CD8-positive, alpha-beta memory T cell (primary cell): ENCODE measurements at regions not wholly inside any gene's neighbourhood (a gene's known extent, or its start where the extent isn't known, plus 50 kb on each side); places are given as distances from the start of the nearest gene placed in this dataset.

ENCODE experiments used
- CTCF ChIA-PET: fragments of 350-600 bp; sonication (Branson Sonifier 250); formaldehyde crosslinking; loops from one replicate; lab custom pipeline; 2021; ENCODE audit warnings: antibody characterized with exemption; lab: Charles Lee
- POLR2A ChIA-PET: fragments of 350-600 bp; sonication (Branson Sonifier 250); formaldehyde crosslinking; loops from one replicate; lab custom pipeline; 2021; ENCODE audit warnings: antibody characterized with exemption; lab: Charles Lee
- DNase-seq, 5 donors: peaks; one replicate each; pipeline versions ENCODE4 v3.0.0 to v3.0.0-alpha.2; 2020 to 2022; ENCODE audit warnings: mixed read lengths in 1 of 5
- H3K27ac ChIP-seq: one replicate; pipeline ENCODE4 v1.7.0; 2013; ENCODE audit warnings: low read depth, mild to moderate bottlenecking, low read length, moderate library complexity
- H3K27me3 ChIP-seq: 2 replicates; pipeline ENCODE4 v1.7.0; 2013; ENCODE audit warnings: low read length, mild to moderate bottlenecking; ENCODE audit not compliant: insufficient read depth, poor library complexity, severe bottlenecking
- H3K36me3 ChIP-seq: 2 replicates; pipeline ENCODE4 v1.7.0; 2013; ENCODE audit warnings: mild to moderate bottlenecking, low read length, moderate library complexity; ENCODE audit not compliant: insufficient read depth
- H3K4me1 ChIP-seq: 2 replicates; pipeline ENCODE4 v1.7.0; 2013; ENCODE audit warnings: mild to moderate bottlenecking, low read length, moderate library complexity; ENCODE audit not compliant: insufficient read depth
- H3K4me3 ChIP-seq: 2 replicates; pipeline ENCODE4 v1.7.0; 2013; ENCODE audit warnings: mild to moderate bottlenecking, low read length
- H3K9me3 ChIP-seq: 2 replicates; pipeline ENCODE4 v1.7.0; 2013; ENCODE audit warnings: mild to moderate bottlenecking, low read length
- H3K27ac Mint-ChIP-seq, 8 donors: one replicate each; pipeline ENCODE4 v1.8.0; 2020 to 2021; ENCODE audit warnings: mixed read lengths in 8 of 8, mild to moderate bottlenecking in 6 of 8, inconsistent platforms in 3 of 8, moderate library complexity in 3 of 8
- H3K27me3 Mint-ChIP-seq, 2 donors: one replicate each; pipeline ENCODE4 v1.8.0; 2020 to 2021; ENCODE audit warnings: mixed read lengths in 2 of 2, mild to moderate bottlenecking in 1 of 2, moderate library complexity in 1 of 2
- H3K36me3 Mint-ChIP-seq, 3 donors: one replicate each; pipeline ENCODE4 v1.8.0; 2020 to 2021; ENCODE audit warnings: mixed read lengths in 3 of 3, inconsistent platforms in 1 of 3, mild to moderate bottlenecking in 1 of 3
- H3K4me1 Mint-ChIP-seq, 3 donors: one replicate each; pipeline ENCODE4 v1.8.0; 2020 to 2021; ENCODE audit warnings: mixed read lengths in 3 of 3, inconsistent platforms in 1 of 3, mild to moderate bottlenecking in 1 of 3
- H3K4me3 Mint-ChIP-seq, 7 donors: one replicate each; pipeline ENCODE4 v1.8.0; 2020 to 2021; ENCODE audit warnings: mixed read lengths in 7 of 7, mild to moderate bottlenecking in 6 of 7, moderate library complexity in 4 of 7, inconsistent platforms in 2 of 7
- H3K9me3 Mint-ChIP-seq, 5 donors: one replicate each; pipeline ENCODE4 v1.8.0; 2020 to 2022; ENCODE audit warnings: mixed read lengths in 5 of 5, mild to moderate bottlenecking in 3 of 5, moderate library complexity in 2 of 5, inconsistent platforms in 1 of 5

DNA sequence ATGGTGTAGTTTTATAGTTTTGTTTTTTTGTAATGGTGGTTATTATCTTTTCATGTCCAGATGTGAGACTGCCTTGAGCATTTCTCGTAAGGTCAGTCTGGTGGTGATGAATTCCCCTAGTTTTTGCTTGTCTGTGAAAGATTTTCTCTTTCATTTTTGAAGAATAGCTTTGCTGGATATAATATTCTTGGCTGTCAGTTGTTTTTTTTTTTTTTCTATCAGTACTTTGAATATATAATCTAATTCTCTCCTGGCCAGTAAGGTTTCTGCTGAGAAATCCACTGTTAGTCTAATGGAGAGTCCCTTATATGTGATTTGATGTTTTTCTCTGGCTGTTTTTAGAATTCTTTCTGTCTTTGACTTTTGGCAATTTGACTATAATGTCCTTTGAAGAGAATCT is 106.9 kb downstream of the CARTPT start:
- peaks cover 5 to 6% of the 10 kb centered on the region in 2 donors for H3K27me3 Mint-ChIP-seq
- Histone ChIP-seq H3K36me3 (no peaks in the 10 kb centered on the region), H3K4me3 (no peak overlapping the region), H3K27ac (no peak overlapping the region), H3K27me3 (no peaks in the 10 kb centered on the region), H3K4me1 (no peaks in the 10 kb centered on the region), H3K9me3 (no peaks in the 10 kb centered on the region)
- H3K4me1 Mint-ChIP-seq: no peaks in the 10 kb centered on the region
- H3K9me3 Mint-ChIP-seq: peaks cover 29 to 47% (median 39%) of the 10 kb centered on the region in 5 donors
- no peak for DNase-seq
- no peak overlapping the region for H3K4me3 Mint-ChIP-seq
- ChIA-PET CTCF (no interaction called here), POLR2A (no interaction called here)
- no peak overlapping the region for H3K27ac Mint-ChIP-seq
- peaks cover 0 to 18% (median 5%) of the 10 kb centered on the region in 3 donors for H3K36me3 Mint-ChIP-seq

DNA sequence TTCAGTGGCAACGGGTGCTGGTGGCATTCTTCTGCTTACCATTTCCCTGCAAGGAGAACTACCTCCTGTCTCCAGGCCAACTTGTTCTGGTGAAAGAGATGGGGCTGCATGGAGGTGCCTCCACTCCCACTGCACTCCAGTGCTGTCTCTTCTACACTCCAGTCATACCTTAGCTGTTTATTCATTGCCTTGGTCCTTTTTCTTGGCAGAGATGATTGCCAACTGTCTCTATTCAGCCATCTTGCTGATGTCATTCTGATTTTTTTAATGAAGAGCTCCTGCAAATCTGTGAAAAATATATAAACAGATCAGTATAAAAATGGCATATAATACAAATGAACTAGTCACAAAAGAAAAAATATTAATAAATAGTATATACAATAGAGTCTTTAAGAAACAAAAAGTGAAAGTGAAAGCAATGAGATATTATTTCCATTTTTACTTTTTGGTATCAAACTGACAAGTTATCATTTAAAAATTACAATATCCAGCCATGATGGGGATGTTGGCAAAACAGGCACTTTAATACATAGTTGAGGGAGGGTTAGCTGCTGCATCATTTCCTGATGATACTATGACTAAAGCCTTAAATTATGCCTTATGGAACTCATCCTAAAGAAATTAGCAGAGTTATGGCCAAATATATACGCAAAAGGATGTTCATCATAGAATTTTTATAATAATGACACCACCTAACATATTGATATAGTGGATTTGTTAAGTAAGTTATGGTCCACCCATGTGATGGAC is 109.4 kb downstream of the CARTPT start:
- Mint-ChIP-seq H3K27me3 (peaks cover 5 to 6% of the 10 kb centered on the region in 2 donors), H3K9me3 (peaks cover 21 to 36% (median 28%) of the 10 kb centered on the region in 5 donors), H3K36me3 (peaks cover 0 to 18% (median 2%) of the 10 kb centered on the region in 3 donors), H3K27ac (no peak overlapping the region), H3K4me3 (no peak overlapping the region), H3K4me1 (no peaks in the 10 kb centered on the region)
- Histone ChIP-seq H3K4me3 (no peak overlapping the region), H3K27me3 (no peaks in the 10 kb centered on the region), H3K36me3 (no peaks in the 10 kb centered on the region), H3K4me1 (no peaks in the 10 kb centered on the region), H3K27ac (no peak overlapping the region), H3K9me3 (no peaks in the 10 kb centered on the region)
- DNase-seq: no peak
- ChIA-PET POLR2A (no interaction called here), CTCF (no interaction called here)

DNA sequence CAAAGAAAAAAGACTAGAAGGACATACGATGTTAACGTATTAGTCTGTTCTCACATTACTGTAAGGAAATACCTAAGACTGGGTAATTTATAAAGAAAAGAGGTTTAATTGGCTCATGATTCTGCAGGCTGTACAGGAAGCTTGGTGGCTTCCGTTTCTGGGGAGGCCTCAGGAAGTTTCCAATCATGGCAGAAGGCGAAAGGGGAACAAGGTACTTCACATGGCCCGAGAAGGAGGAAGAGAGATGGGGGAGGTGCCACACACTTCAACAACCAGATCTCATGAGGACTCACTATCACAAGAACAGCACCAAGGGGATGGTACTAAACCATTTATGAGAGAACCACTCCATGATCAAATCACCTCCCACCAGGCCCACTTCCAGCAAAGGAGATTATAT is 110.1 kb downstream of the CARTPT start:
- peaks cover 21 to 33% (median 25%) of the 10 kb centered on the region in 5 donors for H3K9me3 Mint-ChIP-seq
- no peaks in the 10 kb centered on the region for H3K4me1 Mint-ChIP-seq
- POLR2A ChIA-PET: no interaction called here
- Histone ChIP-seq H3K9me3 (no peaks in the 10 kb centered on the region), H3K27me3 (no peaks in the 10 kb centered on the region), H3K4me1 (no peaks in the 10 kb centered on the region), H3K27ac (no peak overlapping the region), H3K36me3 (no peaks in the 10 kb centered on the region), H3K4me3 (no peak overlapping the region)
- H3K4me3 Mint-ChIP-seq: no peak overlapping the region
- peaks cover 5 to 6% of the 10 kb centered on the region in 2 donors for H3K27me3 Mint-ChIP-seq
- no peak for DNase-seq
- H3K27ac Mint-ChIP-seq: no peak overlapping the region
- peaks cover 0 to 16% (median 2%) of the 10 kb centered on the region in 3 donors for H3K36me3 Mint-ChIP-seq
- CTCF ChIA-PET: no interaction called here

DNA sequence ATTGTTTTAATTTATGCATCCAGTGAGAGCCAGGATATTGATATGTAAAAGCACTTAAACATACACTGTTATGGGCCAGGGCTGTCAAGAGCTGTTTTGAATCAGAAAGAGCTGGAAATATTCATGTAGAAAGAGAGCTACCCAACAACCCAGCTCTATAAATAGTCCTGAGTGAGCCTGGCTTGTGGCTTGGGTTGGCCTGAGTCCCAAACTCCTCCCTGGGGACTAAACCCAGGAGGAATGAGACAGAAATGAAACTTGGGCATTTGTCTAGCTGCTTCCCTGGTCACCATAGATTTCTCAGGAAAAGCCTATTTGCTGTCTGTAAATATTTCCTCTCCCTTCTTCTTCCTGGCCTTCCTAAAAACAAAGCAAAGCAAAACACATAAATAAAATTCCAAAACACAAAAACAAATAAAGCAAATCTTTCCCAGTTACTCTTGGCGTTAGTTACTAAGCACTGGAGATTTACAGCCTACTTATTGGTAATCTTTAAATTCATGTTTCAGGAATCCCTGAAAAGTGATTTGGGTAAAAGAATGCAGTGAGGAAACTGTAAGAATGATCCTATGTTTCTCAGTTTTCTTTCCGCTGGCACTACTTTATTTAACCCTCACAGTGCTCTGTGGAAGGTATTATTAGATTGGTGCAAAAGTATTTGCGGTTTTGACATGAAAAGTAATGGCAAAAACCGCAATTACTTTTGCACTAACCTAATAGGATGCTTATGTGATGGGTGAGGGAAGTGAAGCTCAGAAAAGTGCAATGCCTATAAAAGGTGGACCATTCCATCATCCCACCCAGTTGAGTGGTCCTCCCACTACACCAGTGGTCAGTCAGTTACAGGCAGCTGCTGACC is 111.8 kb downstream of the CARTPT start:
- no peak for DNase-seq
- no peak overlapping the region for H3K4me3 Mint-ChIP-seq
- peaks cover 11 to 19% (median 13%) of the 10 kb centered on the region in 5 donors for H3K9me3 Mint-ChIP-seq
- H3K27me3 Mint-ChIP-seq: peaks cover 4 to 5% of the 10 kb centered on the region in 2 donors
- Histone ChIP-seq H3K27ac (no peak overlapping the region), H3K4me1 (no peaks in the 10 kb centered on the region), H3K9me3 (no peaks in the 10 kb centered on the region), H3K27me3 (no peaks in the 10 kb centered on the region), H3K36me3 (no peaks in the 10 kb centered on the region), H3K4me3 (no peak overlapping the region)
- peak overlapping the region in 1 of 8 donors; percentile 42 for H3K27ac Mint-ChIP-seq
- ChIA-PET POLR2A (no interaction called here), CTCF (no interaction called here)
- peaks cover 0 to 14% (median 2%) of the 10 kb centered on the region in 3 donors for H3K36me3 Mint-ChIP-seq
- H3K4me1 Mint-ChIP-seq: no peaks in the 10 kb centered on the region

DNA sequence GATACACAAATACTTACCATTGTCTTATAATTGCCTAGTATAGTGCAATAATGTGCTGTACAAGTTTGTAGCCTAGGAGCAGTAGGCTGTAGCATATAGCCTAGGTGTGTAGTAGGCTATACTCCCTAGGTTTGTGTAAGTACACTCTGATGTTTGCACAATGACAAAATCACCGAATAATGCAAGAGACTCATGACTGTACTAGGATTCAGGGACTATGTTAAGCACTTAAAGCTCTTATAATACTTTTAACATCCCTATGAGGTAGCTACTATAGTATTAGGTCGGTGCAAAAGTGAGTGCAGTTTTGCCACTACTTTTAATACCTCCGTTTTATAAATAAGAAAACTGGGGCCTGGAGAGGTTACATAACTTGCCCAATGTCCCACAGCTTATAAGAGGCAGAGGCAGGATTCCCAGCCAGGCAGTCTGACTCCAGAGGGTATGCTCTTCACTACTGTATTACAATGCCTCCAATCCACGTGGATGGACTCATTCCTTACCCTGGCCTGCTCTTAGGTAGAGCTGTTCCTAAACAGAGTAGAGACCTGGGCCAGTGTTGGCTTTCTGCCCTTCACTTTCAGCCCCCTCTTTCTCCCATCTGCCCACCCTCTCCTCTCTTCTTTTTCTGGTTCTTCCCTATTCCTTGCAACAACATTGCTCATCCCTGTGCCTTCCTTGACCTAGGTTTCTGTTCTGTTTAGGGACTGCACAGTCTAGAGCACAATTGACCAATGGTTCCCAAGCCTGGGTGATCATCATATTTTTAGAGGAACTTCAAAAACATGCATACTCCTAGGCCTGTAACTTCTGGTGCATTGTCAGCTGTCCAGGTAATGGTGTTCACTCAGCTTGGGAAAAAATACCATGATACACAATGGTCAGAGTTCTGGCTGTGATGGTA is 114.0 kb downstream of the CARTPT start:
- H3K4me1 Mint-ChIP-seq: no peaks in the 10 kb centered on the region
- DNase-seq: no peak
- H3K27ac ChIP-seq: no peak overlapping the region
- no peaks in the 10 kb centered on the region for H3K27me3 Mint-ChIP-seq
- ChIA-PET POLR2A (no interaction called here), CTCF (no interaction called here)
- no peaks in the 10 kb centered on the region for H3K27me3 ChIP-seq
- no peaks in the 10 kb centered on the region for H3K9me3 ChIP-seq
- H3K4me3 Mint-ChIP-seq: no peak overlapping the region
- no peak overlapping the region for H3K27ac Mint-ChIP-seq
- no peaks in the 10 kb centered on the region for H3K36me3 ChIP-seq
- no peak overlapping the region for H3K4me3 ChIP-seq
- no peaks in the 10 kb centered on the region for H3K4me1 ChIP-seq
- peaks cover 0 to 7% (median 0%) of the 10 kb centered on the region in 5 donors for H3K9me3 Mint-ChIP-seq
- peaks cover 0 to 8% (median 0%) of the 10 kb centered on the region in 3 donors for H3K36me3 Mint-ChIP-seq

DNA sequence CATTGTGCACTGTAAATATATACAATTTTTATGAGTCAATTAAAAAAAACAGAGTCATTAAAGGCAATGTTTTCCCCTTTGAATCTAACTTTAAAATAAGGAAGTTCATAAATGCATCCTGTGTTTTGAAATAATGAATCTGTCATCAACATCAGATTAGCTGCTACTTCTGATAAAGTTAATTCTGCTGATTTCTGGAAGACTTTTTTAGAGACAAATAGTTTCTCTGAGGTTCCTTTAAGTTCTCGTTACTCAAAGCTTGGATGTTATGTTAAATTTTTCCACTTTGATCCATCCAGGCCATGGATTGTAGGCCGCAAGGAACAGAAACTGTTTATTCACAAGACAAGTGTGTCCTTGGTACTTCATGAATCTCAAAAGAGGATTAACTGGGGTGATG is 115.5 kb downstream of the CARTPT start:
- no peaks in the 10 kb centered on the region for H3K36me3 ChIP-seq
- no peak overlapping the region for H3K27ac ChIP-seq
- H3K4me3 Mint-ChIP-seq: no peak overlapping the region
- H3K9me3 ChIP-seq: no peaks in the 10 kb centered on the region
- no peak overlapping the region for H3K27ac Mint-ChIP-seq
- no peaks in the 10 kb centered on the region for H3K9me3 Mint-ChIP-seq
- no peak for DNase-seq
- H3K4me1 Mint-ChIP-seq: no peaks in the 10 kb centered on the region
- ChIA-PET CTCF (no interaction called here), POLR2A (no interaction called here)
- H3K27me3 Mint-ChIP-seq: peaks cover 0 to 5% of the 10 kb centered on the region in 2 donors
- H3K4me3 ChIP-seq: no peak overlapping the region
- H3K36me3 Mint-ChIP-seq: peaks cover 0 to 2% (median 0%) of the 10 kb centered on the region in 3 donors
- H3K4me1 ChIP-seq: no peaks in the 10 kb centered on the region
- no peaks in the 10 kb centered on the region for H3K27me3 ChIP-seq

DNA sequence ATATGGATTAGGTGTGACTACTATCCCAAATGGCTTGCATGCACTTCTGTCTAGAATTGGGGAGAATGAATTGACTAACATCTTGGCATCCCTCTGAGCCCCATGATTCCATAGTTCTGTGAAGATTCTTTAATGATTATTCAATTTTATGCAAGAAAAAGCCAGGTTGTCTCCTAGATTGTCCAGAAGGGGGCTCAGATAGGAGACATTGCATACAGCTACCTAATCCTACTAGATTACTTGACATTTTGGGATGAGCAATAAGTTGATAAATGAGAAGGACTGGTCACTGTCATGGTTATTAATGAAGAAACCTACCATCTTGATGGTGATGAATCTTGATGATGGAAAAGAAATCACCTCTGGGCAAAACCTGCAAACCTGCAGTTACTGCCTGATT is 117.0 kb downstream of the CARTPT start:
- ChIA-PET POLR2A (no interaction called here), CTCF (no interaction called here)
- H3K27ac Mint-ChIP-seq: no peak overlapping the region

More for the DNA sequence above, 117.0 kb downstream of the CARTPT start:
- no peak for DNase-seq
- H3K36me3 Mint-ChIP-seq: no peaks in the 10 kb centered on the region
- no peak overlapping the region for H3K4me3 Mint-ChIP-seq
- no peaks in the 10 kb centered on the region for H3K27me3 ChIP-seq
- peaks cover 0 to 2% (median 0%) of the 10 kb centered on the region in 5 donors for H3K9me3 Mint-ChIP-seq
- no peak overlapping the region for H3K27ac ChIP-seq
- no peaks in the 10 kb centered on the region for H3K4me1 Mint-ChIP-seq
- H3K9me3 ChIP-seq: no peaks in the 10 kb centered on the region
- no peaks in the 10 kb centered on the region for H3K36me3 ChIP-seq
- H3K4me1 ChIP-seq: no peaks in the 10 kb centered on the region
- H3K4me3 ChIP-seq: no peak overlapping the region
- H3K27me3 Mint-ChIP-seq: peaks cover 0 to 5% of the 10 kb centered on the region in 2 donors
